Stimulated activated CD4-positive, alpha-beta T cell treated with anti-CD3 and anti-CD28 coated beads, Interleukin-1b, Interleukin-23, amount 100 ng/mL, for 48 hours (primary cell): ENCODE measurements at regions not wholly inside any gene's neighbourhood (a gene's known extent, or its start where the extent isn't known, plus 50 kb on each side); places are given as distances from the start of the nearest gene placed in this dataset.

Experiments used
- DNase-seq: peaks from one replicate; pipeline ENCODE4 v3.0.0-alpha.2; 2020

DNA sequence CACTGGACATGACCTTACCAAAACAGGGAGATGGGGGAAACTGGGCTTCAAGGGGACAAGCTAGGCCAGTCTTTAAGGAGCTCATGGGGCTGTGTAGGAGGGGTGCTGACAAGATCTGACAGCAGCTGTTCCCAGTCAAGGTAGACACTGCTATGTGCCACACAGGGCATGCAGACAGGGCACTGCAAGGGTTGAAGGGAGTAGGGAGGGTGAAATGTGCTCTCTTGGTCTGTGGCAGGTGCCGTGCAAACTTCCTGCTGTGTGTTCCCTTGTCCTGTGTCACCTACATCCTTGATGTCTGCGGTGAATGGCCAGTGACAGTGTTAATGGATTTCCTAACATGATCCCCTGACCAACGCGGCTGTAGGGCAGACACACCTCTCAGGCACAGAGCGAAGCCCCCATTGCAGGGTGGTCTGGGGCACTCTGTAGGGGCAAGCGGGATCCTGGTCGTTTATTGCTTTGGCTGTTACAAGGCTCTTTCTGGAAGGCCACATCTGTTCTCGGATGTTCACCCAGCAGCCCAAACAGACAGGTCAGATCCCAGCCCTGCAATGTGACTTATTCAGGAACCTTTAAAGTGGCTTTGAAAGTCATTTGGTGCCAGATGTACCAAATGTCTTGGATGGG lies 199.5 kb upstream of the ZNF536 start:
- no peak for DNase-seq

DNA sequence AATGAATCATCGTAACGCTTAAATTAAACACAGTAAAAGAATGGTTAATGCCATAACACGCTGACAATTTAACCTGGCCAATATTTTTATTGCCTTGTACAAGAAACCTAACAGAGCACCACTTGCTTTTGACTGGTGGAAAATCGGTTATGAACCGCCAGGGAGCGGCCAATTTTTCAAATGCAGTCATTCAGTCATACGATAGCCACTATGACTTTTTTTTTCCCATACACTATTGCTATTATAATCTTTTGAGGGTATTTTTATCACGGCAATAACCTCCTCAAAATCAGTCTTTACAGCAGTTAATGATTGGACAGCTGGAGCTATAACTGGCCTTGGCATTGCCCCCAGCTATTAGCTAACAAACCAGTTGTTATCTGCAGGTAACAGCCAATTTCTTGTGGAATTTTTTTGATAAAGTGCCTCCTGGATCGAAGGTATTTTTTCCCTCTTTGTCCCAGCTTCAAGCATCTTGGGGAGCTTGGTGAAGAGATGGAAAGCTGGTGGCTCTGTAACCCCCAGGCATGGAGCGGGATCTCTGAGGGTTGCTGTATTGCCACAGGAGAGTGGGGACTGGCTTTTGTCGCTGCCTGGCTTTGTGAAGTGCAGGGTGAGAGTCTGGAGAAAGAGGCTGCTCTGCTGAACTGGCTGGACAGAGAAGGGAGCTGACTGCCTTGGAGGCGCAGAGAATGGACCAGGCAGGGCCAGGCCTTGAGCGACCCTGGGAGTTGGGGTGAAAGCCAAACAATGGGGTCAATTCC lies 198.4 kb upstream of the ZNF536 start:
- DNase-seq, result no peak

DNA sequence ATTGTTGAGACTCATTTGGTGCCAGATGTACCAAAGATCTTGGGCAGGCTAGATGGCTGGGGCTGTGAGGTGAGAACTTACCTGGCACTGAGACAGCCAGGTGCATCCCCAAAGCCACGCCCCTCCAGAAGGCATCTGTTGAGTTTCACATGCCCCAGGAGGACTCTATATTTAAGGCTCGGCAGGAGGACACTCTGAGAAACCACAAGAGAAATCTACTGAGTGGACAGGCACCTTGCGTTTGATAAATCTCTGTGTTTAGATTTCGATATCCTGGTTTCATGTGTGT lies 197.9 kb upstream of the ZNF536 start:
- no peak for DNase-seq

DNA sequence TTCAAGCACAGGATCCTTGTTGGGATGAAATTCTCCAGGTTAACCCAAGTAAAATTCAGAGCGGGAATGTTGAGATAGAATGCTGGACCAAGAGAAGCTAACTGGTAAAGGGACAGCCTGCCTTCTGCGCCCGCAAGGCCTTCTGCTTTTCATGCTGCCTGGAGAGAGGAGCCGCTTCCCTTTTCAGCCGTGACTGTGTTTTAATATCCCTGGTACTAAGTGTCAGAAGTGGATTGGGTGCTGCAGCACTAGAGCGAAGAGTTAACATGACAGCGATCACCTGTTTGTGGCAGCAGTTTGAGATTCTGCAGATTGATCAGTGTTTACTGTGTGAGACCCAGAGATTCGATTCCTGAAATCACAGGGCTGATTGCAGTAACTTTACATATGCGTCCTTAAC lies 197.4 kb upstream of the ZNF536 start:
- no peak for DNase-seq

DNA sequence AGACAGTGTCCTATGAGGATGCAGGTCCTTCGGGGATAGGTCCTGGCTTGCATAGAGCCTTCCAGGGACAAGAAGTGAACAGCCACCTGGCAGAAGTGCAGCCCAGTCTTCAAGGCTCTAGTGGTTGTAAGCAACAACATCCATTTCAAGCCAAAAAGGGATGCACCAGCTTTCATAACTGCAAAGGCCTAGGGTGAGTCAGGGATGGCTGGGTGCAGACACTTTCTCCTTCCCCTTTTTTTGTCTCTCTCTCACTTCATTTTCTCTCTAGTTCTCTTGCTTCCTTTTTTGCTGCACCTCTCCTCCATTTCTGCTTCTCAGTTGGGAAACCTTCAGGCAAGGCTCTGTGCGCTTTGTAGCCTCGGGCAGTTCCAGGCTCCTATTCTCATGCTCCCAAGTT lies 196.2 kb upstream of the ZNF536 start:
- DNase-seq, result no peak

DNA sequence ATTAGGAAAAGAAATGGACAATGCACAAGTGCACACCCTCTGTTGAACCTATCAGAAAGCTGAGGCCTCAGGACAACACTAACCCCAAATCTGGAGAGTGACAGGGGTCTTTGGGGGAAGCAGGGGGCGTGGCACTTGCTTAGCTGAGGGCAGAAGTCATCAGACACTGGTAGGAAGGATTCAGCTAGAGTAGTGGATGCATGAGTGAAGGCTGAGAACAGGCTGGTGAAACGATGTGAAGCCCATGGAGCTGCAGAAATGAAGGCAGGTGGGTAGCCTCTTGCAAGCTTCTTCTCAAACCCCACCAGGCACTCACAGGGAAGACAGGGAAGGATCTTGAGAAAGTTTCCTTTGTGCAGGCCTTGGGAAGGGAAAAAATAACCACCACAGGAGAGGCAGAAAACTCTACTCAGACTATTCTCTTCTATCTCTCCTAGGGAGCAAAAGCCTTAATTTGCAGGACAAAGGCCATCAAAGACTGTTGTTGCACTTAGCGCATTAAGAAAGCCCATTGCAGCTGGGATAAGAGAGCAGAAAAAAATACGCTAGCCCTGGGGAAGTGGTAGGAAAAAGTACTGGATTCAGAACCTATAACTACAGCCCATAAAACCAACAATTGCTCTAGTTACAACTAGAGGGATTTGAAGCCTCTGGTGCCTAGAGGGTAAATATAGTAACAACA lies 193.3 kb upstream of the ZNF536 start:
- no peak for DNase-seq

DNA sequence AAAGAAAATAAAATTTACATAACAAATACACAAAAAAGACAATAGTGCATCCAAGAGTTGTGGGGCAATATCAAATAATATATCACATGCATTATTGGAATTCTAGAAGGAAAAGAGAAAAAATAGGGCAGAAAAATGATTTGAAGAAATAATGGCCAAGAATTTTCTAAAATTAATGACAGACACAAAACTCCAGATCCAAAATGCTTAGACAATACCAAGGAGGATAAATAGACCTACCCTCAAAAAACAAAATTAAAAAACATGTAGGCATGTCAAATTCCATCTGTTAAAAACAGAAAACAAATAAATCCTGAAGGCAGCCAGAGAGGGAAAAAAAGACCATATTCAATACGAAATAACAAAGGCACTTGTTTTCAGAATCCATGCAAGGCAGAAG lies 191.5 kb upstream of the ZNF536 start:
- no peak for DNase-seq

DNA sequence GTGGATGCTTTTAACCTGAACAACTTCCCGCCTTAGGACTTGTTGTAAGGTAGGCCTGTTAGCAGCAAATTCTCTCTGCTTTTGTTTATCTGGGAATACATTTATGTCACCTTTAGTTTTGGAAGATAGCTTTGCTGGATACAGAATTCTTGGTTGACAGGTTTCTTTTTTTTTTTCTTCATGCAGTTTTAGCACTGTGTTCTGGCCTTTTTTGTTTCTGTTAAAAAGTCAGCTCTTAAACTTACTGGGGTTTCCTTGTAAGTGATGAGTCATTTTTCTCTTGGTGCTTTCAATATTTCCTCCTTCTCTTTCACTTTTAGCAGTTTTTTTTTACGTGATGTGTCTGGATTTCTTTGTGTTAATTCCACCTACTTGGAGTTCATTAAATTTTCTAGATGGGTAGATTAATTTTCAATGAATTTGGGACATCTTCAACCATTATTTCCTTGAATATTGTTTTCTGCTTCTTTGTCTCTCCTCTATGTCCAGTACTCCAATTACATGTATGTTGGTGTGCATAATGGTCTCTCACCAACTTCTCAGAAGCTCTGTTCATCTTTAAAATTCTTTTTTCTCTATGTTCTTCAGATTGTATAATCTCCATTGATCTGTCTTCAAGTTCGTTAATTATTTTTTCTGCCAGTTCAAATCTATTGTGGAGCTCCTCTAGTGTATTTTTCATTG lies 188.2 kb upstream of the ZNF536 start:
- DNase-seq, result no peak

DNA sequence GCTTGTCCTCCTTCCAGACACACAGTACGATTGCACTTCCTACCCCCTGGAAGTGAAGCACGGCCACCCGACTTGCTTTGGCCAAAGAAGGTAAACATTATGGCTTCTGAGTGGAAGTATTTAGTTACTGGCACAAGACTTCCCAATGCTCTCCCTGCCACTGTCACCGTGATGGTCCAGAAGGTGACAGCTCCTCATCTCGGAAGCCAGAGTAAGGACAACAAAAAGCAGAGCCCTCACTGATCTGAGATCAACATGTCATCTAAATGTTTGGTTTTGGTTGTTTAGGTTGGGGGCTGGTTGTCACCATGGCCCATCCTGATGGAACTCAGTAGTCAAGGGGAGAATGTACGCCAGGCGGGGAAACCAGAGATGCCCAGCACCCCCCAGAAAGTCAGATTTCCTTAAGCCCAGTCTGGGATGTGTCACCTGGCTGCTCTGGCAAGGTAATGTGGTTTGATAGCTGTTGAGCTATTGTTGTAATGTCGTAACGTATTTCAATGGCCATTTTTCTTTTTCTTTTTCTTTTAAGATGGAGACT lies 170.1 kb upstream of the ZNF536 start:
- DNase-seq, result no peak

DNA sequence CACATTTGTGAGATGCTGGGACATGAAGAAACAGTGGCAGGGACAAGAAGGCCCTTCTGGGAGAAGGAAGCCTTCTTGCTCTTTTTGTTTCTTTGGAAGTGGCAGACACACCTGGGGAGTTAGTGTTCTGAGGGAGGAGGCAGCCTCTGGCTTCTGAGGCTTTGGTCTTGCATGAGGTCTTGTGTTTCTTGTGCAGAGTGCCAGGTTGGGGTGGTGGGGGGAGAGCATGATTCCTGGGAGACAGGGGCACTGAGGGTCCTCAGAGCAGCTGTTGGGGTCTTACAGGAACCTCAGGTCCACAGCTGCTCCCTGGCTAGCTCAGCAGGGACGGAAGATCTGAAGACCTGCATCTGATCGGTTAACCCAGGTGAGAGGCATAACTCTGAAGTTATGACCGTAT lies 167.5 kb upstream of the ZNF536 start:
- DNase-seq, result no peak

DNA sequence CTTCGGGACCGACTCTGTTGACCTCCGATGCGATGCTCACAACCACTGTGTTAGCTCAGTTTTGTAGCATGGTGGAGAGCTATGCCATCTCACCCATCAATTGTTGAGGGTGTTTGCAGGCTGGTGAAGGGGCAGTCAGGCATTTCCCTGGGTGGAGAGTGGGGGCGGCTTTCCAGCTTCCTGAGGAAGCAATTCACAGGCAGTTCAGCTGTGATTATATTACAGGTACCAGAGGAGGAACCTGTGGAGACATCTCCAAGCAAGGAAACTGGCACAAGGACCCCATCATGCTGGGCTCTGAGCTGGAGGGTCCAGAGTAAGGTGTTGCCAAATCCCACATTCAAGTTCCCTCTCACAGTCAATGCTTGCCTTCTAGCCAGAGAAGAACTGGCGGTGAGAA lies 166.0 kb upstream of the ZNF536 start:
- no peak for DNase-seq

DNA sequence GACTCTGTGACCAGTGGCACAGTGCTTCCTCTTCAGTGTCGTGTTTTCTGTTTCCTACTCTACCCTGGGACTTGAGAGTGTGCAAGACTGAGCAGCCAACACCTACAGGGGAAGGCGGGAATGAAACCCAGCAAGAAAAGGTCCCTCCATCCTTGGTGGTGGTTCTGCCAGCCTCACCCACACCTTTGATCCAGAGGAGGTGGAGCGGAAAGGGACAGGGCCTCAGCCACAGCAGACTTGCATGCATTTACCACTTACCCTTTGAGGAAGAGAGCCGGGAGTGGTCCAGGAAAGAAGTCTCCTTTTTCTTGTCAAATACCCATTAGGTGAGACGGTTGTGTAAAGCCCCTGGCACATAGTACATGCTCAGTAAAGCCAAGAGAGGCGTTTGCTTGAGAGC lies 164.8 kb upstream of the ZNF536 start:
- DNase-seq, result no peak

DNA sequence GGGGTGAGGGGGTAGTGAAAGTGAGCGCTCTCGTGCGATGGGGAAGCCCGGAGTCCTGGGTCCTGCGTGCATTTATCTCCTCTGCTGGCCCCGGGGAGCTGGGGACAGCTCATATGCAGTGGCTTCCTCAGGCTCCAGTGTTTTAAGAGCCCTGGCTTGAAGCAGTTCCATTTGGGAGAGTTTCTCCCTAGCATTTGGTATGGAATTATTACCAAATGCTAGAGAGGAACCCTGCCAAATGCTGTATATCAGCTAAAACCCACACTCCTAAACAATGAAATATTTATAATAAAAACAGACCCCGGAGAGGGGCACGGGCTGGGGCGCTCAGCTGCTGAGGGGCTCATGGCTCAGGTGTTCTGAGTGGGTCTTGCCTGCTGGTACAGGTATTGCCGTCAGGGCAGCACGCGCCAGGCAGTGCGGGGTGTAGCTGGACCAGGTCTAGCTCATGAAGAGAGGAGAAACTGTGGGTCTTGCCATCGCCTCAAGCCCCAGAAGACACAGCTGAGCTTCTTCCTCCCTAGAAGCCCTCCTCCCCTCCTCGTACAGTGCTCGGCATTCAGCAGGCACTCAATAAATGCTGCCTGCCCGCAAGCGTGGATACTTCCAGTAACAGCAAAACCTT lies 163.6 kb upstream of the ZNF536 start:
- no peak for DNase-seq

DNA sequence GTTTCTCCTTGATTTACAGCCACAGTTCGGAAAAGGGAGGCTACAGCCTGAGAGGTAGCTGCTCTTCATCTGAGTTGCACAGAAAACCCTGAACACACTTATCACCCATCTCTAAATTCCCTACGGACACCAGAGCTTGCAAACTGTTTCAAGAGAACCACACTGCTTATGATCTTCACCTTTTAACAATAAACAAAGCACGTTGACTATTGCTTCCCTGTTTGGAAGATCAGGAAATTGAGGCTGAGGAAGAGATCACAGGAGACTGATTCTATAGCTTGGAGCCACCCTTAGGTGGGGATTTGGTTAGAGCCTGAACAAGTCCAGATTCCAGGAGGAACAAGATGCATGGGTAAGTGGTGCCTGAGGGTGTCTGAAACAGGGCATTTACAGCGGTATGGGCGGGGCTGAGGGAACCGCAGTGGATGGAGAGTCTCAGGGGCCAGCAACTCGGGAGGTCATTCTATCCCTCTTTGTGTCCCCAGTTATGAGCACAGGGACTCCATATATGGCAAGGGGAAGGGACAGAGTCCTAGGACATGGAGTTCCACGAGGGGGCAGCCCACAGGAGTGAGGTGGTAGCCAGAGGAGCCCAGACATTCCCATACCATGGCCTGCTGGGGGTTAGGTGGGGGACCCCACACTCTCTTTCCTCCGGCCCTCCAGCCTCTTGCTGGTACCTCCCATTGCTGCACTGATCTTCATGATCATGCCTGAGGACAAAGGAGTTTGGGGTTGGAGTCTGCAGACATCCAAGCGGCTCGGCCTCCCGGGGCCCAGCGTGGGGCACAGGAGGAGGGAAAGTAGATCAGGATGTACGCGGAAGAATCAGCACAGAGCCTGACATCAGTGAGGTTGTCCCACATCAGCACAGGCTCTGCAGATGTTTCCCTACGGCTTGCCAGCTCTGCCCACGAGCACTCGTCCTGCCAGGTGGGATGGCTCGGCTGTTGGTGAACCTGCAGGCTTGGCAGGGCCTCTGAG lies 162.3 kb upstream of the ZNF536 start:
- no peak for DNase-seq

DNA sequence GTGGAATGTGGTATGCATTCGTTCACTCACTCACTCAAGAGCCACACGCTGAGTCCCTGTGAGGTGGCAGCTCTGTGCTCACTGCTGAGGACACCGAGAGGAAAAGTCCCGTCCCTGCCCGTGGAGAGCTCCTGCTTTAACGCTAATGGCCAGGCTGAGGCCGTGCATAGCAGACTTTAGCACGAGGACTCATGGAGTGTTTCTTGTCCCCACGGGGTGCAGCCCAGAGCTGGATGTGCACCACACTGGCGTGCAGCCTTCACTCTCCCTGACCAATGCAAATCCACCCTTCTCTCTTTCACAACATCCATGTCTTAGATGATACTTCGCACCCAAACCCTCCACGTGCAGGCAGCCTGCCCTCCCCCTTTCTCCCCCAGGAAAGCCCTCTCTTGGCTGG lies 159.6 kb upstream of the ZNF536 start:
- DNase-seq, result no peak

DNA sequence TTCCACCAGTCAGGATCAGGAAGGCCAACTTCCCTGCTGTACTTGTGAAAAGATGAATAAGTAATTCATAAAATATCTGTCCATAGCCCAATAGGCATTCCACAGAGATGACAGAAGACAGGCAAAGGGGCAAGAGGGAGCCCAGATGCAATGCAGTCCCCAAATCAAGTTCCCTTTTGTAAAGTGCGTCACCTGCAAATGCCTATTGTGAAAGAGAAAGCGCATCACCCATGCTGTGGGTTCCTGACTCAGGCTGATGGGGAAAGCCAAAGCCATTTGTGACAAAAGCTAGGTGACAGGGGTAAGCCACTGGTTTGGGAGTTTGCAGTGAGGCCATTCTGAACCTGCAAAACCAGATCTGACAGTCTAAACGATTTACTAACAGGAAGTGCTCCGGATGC lies 157.5 kb upstream of the ZNF536 start:
- DNase-seq, result peak; percentile 59

DNA sequence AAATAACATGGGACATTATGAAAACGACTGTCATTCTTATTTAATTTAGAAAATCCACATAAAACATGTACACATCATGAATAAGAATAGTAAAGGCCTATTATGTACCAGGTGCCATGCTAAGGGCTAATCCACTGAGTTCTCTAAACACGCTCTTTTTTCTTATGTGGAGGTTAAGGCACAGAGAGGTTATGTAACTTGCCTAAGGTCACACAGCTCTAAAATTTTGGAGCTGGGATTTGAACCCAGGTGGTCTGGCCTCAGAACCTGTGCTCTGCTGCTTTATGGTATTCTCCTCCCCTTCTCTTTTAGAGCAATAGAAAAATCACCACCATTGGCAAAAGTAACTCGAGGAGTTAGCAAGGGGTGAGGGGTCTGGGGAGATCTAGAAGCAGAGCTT lies 156.9 kb upstream of the ZNF536 start:
- no peak for DNase-seq

DNA sequence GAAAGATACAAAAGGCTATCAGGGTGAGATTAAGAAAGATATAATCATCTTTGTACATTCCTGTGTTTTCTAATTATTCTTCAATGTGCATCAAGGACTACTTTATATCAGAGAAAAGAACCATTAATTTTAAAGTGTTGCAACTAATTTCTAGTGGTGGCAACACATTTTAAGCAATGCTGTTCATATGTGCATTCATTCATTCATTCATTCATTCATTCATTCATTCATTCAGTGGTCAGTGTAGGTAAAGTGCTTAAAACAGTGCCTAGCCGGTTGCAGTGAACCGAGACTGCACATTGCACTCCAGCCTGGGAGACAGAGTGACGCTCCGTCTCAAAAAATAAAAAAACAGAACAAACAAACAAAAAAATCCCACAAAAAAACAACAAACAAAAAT lies 155.7 kb upstream of the ZNF536 start:
- DNase-seq, result no peak

DNA sequence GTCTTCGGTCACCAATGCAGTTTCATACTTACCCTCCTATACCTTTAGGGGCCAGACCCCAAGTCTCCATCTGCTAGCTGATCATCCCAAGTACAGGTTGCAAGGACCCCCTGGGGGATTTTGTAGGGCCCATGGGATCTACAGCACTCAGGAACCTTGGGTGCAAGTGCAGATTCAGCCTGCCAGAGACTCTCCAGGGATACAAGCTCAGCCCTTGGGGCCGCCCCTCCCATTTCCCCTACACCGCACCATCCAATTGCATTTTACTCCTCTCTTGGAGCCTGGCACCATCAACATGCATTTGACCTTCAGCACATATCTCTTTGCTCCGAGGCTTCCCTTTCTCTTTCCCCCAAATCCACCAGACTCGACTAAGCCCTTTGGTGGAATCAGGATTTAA lies 154.7 kb upstream of the ZNF536 start:
- DNase-seq, result no peak

DNA sequence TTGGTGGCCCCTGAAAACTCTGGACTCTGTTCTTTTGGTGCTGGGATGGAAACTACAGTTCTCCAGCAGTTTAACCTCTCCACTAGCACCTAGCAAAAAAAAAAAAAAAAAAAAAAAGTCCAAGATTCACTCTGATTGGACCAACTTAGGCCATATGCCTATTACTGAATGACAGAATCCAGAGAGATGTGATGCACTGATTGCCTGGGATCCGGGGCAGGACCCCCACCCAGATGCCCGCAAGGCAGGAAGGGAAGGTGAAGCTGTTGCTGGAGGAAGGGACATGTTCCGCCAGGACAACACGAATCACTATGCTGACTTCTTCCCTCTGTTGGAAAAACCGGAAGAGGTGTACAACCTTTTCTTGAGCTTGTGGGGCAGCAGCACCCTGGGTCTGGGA lies 152.5 kb upstream of the ZNF536 start:
- DNase-seq, result no peak

DNA sequence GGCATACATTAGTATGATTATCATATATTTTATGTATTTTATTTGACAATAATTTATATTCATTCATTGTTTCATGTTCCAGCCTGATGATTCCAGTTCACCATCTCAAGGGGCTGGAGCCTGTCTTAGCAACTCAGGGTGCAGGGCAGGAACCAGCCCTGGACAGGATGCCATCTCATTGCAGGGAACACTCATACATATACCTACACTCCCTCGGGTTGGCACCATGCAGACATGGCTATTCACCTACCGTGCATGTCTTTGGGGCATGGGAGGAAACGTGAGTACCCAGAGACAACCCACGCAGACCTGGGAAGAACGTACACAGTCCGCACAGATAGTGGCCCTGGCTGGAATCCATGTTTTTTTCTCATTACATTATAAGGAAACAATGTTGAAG lies 151.0 kb upstream of the ZNF536 start:
- no peak for DNase-seq

DNA sequence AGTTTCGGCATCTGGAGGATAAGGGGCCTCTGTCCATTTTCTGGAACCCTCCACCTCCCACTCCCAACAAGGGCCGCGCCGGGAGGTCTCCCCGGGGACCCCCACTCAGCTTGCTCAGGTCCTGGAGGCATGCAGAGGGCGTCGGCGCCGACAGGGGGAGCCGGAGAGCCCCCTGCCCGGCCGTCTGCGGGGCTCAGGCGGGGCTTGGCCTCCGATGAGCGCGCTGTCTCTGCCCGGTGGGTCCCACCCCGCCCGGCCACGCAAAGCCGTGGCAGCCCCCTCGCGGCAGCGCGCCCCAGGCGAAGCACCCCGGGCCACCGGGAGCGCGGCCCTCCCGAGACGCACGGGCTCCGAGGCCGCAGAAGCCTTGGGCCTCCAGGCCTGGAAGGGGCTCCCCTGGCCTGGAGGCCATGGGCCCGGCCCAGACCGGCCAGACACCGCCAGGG lies 149.7 kb upstream of the ZNF536 start:
- peak; percentile 21 for DNase-seq
